ENCODE measurements at regions not wholly inside any gene's neighbourhood (a gene's known extent, or its start where the extent isn't known, plus 50 kb on each side); places are given as distances from the start of the nearest gene placed in this dataset.

DNA sequence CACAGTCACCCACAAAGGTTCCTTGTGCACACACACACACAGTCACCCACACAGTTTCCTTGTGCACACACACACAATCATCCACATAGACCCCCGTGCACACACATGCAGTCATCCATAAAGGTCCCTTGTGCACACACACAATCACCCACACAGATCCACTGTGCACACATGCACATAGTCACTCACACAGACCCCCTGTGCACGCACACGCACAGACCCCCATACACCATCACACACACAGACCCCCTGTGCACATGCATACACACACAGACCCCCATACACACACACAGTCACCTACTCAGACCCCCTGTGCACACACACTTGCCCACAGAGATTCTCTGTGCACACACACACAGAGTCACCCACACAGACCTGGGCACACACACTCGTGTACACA, 107.1 kb downstream of the HSPH1 start:
- ATAC-seq (no peak), DNase-seq (no peak)
- no peak for TF ChIP-seq POLR2A (IDR thresholded peaks at IDR 0.05)
- TF ChIP-seq, protein P1, sequence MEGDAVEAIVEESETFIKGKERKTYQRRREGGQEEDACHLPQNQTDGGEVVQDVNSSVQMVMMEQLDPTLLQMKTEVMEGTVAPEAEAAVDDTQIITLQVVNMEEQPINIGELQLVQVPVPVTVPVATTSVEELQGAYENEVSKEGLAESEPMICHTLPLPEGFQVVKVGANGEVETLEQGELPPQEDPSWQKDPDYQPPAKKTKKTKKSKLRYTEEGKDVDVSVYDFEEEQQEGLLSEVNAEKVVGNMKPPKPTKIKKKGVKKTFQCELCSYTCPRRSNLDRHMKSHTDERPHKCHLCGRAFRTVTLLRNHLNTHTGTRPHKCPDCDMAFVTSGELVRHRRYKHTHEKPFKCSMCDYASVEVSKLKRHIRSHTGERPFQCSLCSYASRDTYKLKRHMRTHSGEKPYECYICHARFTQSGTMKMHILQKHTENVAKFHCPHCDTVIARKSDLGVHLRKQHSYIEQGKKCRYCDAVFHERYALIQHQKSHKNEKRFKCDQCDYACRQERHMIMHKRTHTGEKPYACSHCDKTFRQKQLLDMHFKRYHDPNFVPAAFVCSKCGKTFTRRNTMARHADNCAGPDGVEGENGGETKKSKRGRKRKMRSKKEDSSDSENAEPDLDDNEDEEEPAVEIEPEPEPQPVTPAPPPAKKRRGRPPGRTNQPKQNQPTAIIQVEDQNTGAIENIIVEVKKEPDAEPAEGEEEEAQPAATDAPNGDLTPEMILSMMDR (IDR thresholded peaks at IDR 0.05) = no peak
- WGBS, 2 donors = 66 to 69% methylated on average over 4 of the region's 4 CpGs
- H3K36me3 ChIP-seq (replicated peaks in 1 of 2; ENCODE audit: insufficient read depth in 1 of 2, low read depth in 2 of 2) = no peaks in the 10 kb centered on the region
- H3K4me1 ChIP-seq = no peaks in the 10 kb centered on the region
- no peak overlapping the region for H3K27ac ChIP-seq
- intact Hi-C loops (cut with DNase I) = no loop called here
- H3K4me3 ChIP-seq = no peak overlapping the region
- no peaks in the 10 kb centered on the region for H3K27me3 ChIP-seq
- no peaks in the 10 kb centered on the region for H3K9me3 ChIP-seq

DNA sequence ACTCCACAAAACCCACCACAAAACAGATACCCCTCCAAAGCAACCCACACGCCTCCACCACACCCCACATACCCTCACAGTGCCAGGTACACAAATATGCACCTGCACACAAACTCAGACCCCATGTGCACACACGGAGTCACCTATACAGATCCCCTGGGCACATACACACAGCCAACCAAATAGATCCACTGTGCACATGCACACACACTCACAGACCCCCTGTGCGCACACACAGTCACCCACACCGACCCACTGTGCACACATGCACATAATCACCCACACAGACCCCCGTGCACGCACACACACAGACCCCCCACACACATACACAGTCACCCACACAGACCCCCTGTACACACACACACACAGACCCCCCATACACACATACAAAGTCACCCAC, 107.8 kb downstream of the HSPH1 start:
- TF ChIP-seq, protein P1 (IDR thresholded peaks at IDR 0.05) = no peak
- TF ChIP-seq POLR2A (IDR thresholded peaks at IDR 0.05) = no peak
- 63 to 71% methylated on average over 6 of the region's 6 CpGs for WGBS, 2 donors
- intact Hi-C loops (cut with DNase I) = no loop called here
- no peaks in the 10 kb centered on the region for H3K9me3 ChIP-seq
- no peaks in the 10 kb centered on the region for H3K36me3 ChIP-seq (replicated peaks in 1 of 2; ENCODE audit: insufficient read depth in 1 of 2, low read depth in 2 of 2)
- H3K4me3 ChIP-seq = no peak overlapping the region
- DNase-seq = no peak
- no peak overlapping the region for H3K27ac ChIP-seq
- no peak for ATAC-seq
- no peaks in the 10 kb centered on the region for H3K27me3 ChIP-seq
- no peaks in the 10 kb centered on the region for H3K4me1 ChIP-seq

DNA sequence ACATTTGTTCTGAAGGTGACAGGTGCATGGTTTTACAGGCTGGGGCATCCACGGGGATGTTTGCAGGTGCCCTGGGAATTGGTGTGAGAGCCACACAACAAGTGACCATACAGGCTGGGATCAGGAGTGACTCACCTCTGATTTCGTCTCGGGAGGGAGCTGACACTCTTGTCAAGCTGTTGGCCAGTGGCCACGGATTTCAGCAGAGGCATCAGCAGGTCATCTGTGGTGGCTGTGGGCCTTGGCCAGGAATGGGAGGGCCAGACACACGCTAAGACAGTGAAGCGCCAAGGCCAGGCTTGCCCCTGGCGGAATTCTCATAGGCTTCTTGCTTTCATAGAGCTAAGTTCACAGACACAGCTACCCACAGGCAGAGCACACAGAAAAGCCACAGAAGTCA, 108.6 kb downstream of the HSPH1 start:
- DNase-seq = no peak
- H3K36me3 ChIP-seq (replicated peaks in 1 of 2; ENCODE audit: insufficient read depth in 1 of 2, low read depth in 2 of 2) = no peaks in the 10 kb centered on the region
- H3K27ac ChIP-seq = no peak overlapping the region
- ATAC-seq = no peak
- H3K9me3 ChIP-seq = no peaks in the 10 kb centered on the region
- intact Hi-C loops (cut with DNase I) = no loop called here
- no peaks in the 10 kb centered on the region for H3K27me3 ChIP-seq
- TF ChIP-seq, protein P1 (IDR thresholded peaks at IDR 0.05) = no peak
- TF ChIP-seq POLR2A (IDR thresholded peaks at IDR 0.05) = no peak
- H3K4me1 ChIP-seq = no peaks in the 10 kb centered on the region
- 39 to 74% methylated on average over 3 to 7 of the region's 7 CpGs for WGBS, 2 donors
- no peak overlapping the region for H3K4me3 ChIP-seq

DNA sequence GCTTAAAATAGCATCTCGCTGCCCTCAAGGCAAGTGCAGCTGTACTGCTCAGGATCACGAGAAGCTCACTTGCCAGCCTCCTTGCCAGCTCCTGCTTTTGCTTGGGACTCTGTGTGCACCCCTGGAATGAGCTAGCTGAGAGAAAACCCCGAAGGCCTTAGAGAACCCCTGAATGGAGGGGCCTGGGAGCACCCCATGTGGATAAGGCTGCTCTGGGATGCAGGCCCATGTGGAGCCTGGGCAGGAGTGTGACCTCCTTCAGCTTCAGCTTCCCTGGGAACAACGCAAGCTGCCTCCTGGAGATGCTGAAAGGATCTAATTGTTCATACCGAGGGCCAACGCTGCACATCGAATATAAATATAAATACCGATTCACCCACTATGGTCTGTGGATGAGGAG, 109.2 kb downstream of the HSPH1 start:
- H3K36me3 ChIP-seq (replicated peaks in 1 of 2; ENCODE audit: insufficient read depth in 1 of 2, low read depth in 2 of 2) = no peaks in the 10 kb centered on the region
- intact Hi-C loops (cut with DNase I) = no loop called here
- no peaks in the 10 kb centered on the region for H3K27me3 ChIP-seq
- WGBS, 2 donors = 65 to 79% methylated on average over 7 to 8 of the region's 8 CpGs
- H3K27ac ChIP-seq = no peak overlapping the region
- DNase-seq (no peak), ATAC-seq (no peak)
- no peak overlapping the region for H3K4me3 ChIP-seq
- H3K9me3 ChIP-seq = no peaks in the 10 kb centered on the region
- TF ChIP-seq, protein P1 (IDR thresholded peaks at IDR 0.05) = no peak
- no peak for TF ChIP-seq POLR2A (IDR thresholded peaks at IDR 0.05)
- no peaks in the 10 kb centered on the region for H3K4me1 ChIP-seq

DNA sequence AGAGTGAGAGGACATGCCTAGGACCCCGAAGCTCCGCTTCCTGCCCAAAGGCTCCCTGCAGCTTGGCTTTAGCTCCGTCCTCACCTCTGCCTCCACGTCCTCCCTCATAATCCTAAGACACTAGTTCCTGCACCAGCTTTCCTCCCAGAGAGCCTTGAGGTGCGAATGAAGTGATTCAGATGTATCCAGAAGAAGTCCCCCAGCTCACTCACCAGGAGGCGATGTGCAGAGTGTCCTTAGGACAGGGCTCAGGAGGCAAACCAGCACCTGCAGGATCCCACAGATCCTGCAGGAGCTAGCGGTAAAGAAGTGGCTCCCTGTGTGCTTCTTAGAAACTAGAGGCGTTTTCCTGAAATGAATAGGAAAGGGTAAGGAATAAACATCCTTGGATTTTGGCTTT, 109.7 kb downstream of the HSPH1 start:
- ATAC-seq (no peak), DNase-seq (no peak)
- 47 to 58% methylated on average over 6 to 8 of the region's 8 CpGs for WGBS, 2 donors
- Histone ChIP-seq H3K4me1 (no peaks in the 10 kb centered on the region), H3K27ac (no peak overlapping the region), H3K27me3 (no peaks in the 10 kb centered on the region), H3K4me3 (no peak overlapping the region), H3K36me3 (replicated peaks in 1 of 2; ENCODE audit: insufficient read depth in 1 of 2, low read depth in 2 of 2) (no peaks in the 10 kb centered on the region), H3K9me3 (no peaks in the 10 kb centered on the region)
- TF ChIP-seq POLR2A (IDR thresholded peaks at IDR 0.05) = no peak
- TF ChIP-seq, protein P1 (IDR thresholded peaks at IDR 0.05) = no peak
- intact Hi-C loops (cut with DNase I) = no loop called here
